T-cell (primary cell): ENCODE measurements at regions not wholly inside any gene's neighbourhood (a gene's known extent, or its start where the extent isn't known, plus 50 kb on each side); places are given as distances from the start of the nearest gene placed in this dataset.

Experiments
- ATAC-seq, 4 experiments: fragments of 200-7000 bp in 3 of 4; fragments of 150-1000 bp in 1 of 4; cut with Tn5 transposase; replicated peaks in 1 of 4; 1 replicate in 3 of 4; 2 replicates in 1 of 4; pipeline ENCODE4 v1.10.0; 2021; ENCODE audit warnings: moderate library complexity in 3 of 4, mild to moderate bottlenecking in 2 of 4, moderate number of reproducible peaks in 1 of 4
- CTCF ChIA-PET, 2 donors: fragments of 300-600 bp; sonication (Branson Sonifier 250); formaldehyde crosslinking; loops; one replicate each; lab custom pipeline; 2022; ENCODE audit warnings: antibody characterized with exemption in 2 of 2; lab: Charles Lee
- POLR2A ChIA-PET, 2 donors: fragments of 300-600 bp; sonication (Branson Sonifier 250); formaldehyde crosslinking; loops; one replicate each; lab custom pipeline; 2022; ENCODE audit warnings: antibody characterized with exemption in 2 of 2; lab: Charles Lee
- DNase-seq, 35 experiments: peaks; one replicate each; pipeline versions ENCODE4 v3.0.0 to v3.0.0-alpha.2; 2013 to 2023
- H3K27ac ChIP-seq: one replicate; pipeline ENCODE4 v1.5.1; 2013; ENCODE audit warnings: low read length
- H3K27me3 ChIP-seq, 2 experiments: replicated peaks in 1 of 2; 1 replicate in 1 of 2; 2 replicates in 1 of 2; pipeline versions ENCODE4 v1.6.1 to v1.7.0; 2013; ENCODE audit warnings: low read length in 1 of 2, mixed read lengths in 1 of 2; ENCODE audit not compliant: control insufficient read depth in 2 of 2, insufficient read depth in 2 of 2; ENCODE audit errors: extremely low read depth in 1 of 2
- H3K36me3 ChIP-seq, 2 donors: 1 replicate in 1 of 2; 2 replicates in 1 of 2; pipeline versions ENCODE4 v1.6.1 to v1.7.0; 2013; ENCODE audit warnings: low read length in 1 of 2; ENCODE audit not compliant: control insufficient read depth in 2 of 2, insufficient read depth in 1 of 2; ENCODE audit errors: extremely low read depth in 1 of 2
- H3K4me1 ChIP-seq, 2 experiments: 1 replicate in 1 of 2; 2 replicates in 1 of 2; pipeline versions ENCODE4 v1.6.1 to v1.7.0; 2013; ENCODE audit warnings: low read length in 2 of 2, mixed read lengths in 1 of 2; ENCODE audit not compliant: insufficient read depth in 2 of 2, control insufficient read depth in 1 of 2; ENCODE audit errors: extremely low read depth in 1 of 2
- H3K4me3 ChIP-seq, 2 donors: 1 replicate in 1 of 2; 2 replicates in 1 of 2; pipeline versions ENCODE4 v1.5.1 to v1.7.0; 2013; ENCODE audit warnings: mild to moderate bottlenecking in 2 of 2, low read length in 1 of 2, moderate library complexity in 1 of 2; ENCODE audit not compliant: control insufficient read depth in 1 of 2; ENCODE audit errors: extremely low read depth in 1 of 2
- H3K9me3 ChIP-seq: 2 replicates; pipeline ENCODE4 v1.7.0; 2013
- H3K27ac Mint-ChIP-seq, 2 donors: one replicate each; pipeline ENCODE4 v1.8.0; 2020 to 2021; ENCODE audit warnings: mild to moderate bottlenecking in 2 of 2, mixed read lengths in 2 of 2
- H3K27me3 Mint-ChIP-seq, 2 donors: one replicate each; pipeline ENCODE4 v1.8.0; 2021 to 2022; ENCODE audit warnings: mixed read lengths in 2 of 2
- H3K36me3 Mint-ChIP-seq: one replicate; pipeline ENCODE4 v1.8.0; 2021; ENCODE audit warnings: mixed read lengths
- H3K4me1 Mint-ChIP-seq, 3 donors: one replicate each; pipeline ENCODE4 v1.8.0; 2020 to 2022; ENCODE audit warnings: mixed read lengths in 3 of 3, mild to moderate bottlenecking in 1 of 3
- H3K4me3 Mint-ChIP-seq, 3 donors: one replicate each; pipeline ENCODE4 v1.8.0; 2020 to 2022; ENCODE audit warnings: mild to moderate bottlenecking in 3 of 3, mixed read lengths in 3 of 3, moderate library complexity in 3 of 3
- H3K9me3 Mint-ChIP-seq, 3 donors: one replicate each; pipeline ENCODE4 v1.8.0; 2020 to 2022; ENCODE audit warnings: mixed read lengths in 3 of 3
- WGBS: methylation state at CpG from one replicate; pipeline ENCODE4 v1.1.5; 2013; ENCODE audit warnings: missing lambda C conversion rate; ENCODE audit not compliant: insufficient coverage; 5-methylcytosine and 5-hydroxymethylcytosine counted together

DNA sequence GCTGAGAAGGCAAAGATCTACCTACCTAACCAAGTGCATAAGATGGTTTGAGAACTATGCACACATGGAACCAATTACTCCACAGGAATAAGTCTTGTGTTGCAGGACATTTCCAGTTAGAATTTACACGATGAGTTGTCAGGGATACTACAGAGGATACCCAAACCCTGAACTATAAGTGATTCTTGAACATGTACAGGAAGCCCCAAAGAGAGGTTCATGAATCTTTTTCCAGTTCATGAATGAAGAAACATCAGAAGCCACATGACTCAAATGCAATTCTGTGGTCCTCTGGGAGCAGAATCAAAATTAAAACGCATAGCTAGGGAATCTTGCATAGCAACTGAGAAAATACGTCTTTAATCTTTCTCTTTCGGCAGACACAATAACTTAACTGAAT, 114.1 kb upstream of the LMCD1 start:
- DNase-seq (no peak), ATAC-seq (no peak)
- no peaks in the 10 kb centered on the region for H3K9me3 Mint-ChIP-seq
- no peak overlapping the region for H3K27ac Mint-ChIP-seq
- peaks cover 0 to 4% (median 3%) of the 10 kb centered on the region in 3 donors for H3K4me1 Mint-ChIP-seq
- POLR2A ChIA-PET: interaction anchor here in 1 of 2 donors (0.6 kb wide), 1 partner anchor 30 kb away, joined by 4 read pairs; no protein-coding TSS in a partner anchor
- 100% methylated on average over 1 of the region's 4 CpGs for WGBS
- H3K9me3 ChIP-seq: no peaks in the 10 kb centered on the region
- H3K27ac ChIP-seq: no peak overlapping the region
- no peaks in the 10 kb centered on the region for H3K4me1 ChIP-seq
- no peak overlapping the region for H3K4me3 Mint-ChIP-seq
- CTCF ChIA-PET: interaction anchor here in 1 of 2 donors (0.5 kb wide), 1 partner anchor 146 kb away, joined by 4 read pairs; no protein-coding TSS in a partner anchor
- no peaks in the 10 kb centered on the region for H3K27me3 Mint-ChIP-seq
- no peaks in the 10 kb centered on the region for H3K36me3 Mint-ChIP-seq
- no peaks in the 10 kb centered on the region for H3K36me3 ChIP-seq
- H3K27me3 ChIP-seq: no peaks in the 10 kb centered on the region
- no peak overlapping the region for H3K4me3 ChIP-seq

DNA sequence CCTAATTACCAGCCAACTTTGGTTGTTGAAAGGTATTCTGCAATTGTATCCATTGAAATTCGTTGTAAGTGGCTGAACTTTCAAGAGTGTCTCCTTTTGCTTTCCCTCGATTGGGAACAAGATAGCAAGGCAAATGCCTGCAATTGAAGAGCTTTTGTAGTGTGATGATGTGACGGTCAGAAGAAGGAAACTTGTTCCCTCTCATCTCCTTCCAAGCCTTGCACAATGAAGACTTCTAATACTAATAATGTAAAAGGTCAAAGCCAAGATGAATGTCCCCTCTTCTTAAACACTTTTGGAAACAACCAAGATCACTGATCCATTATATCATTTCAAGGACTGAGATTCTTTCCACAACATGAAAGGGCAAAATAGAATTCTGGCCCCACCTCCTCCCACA, 101.9 kb upstream of the LMCD1 start:
- ChIA-PET POLR2A (no interaction called here), CTCF (no interaction called here)
- H3K9me3 Mint-ChIP-seq: peaks cover 0 to 2% (median 0%) of the 10 kb centered on the region in 3 donors
- Histone ChIP-seq H3K9me3 (no peaks in the 10 kb centered on the region), H3K27ac (no peak overlapping the region), H3K36me3 (no peaks in the 10 kb centered on the region), H3K27me3 (no peaks in the 10 kb centered on the region), H3K4me1 (no peaks in the 10 kb centered on the region), H3K4me3 (no peak overlapping the region)
- no peak for DNase-seq
- peaks cover 0 to 1% of the 10 kb centered on the region in 2 donors for H3K27me3 Mint-ChIP-seq
- no peaks in the 10 kb centered on the region for H3K36me3 Mint-ChIP-seq
- no peak for ATAC-seq
- WGBS: 60% methylated on average over 1 of the region's 3 CpGs
- H3K4me1 Mint-ChIP-seq: no peaks in the 10 kb centered on the region
- no peak overlapping the region for H3K27ac Mint-ChIP-seq
- no peak overlapping the region for H3K4me3 Mint-ChIP-seq

DNA sequence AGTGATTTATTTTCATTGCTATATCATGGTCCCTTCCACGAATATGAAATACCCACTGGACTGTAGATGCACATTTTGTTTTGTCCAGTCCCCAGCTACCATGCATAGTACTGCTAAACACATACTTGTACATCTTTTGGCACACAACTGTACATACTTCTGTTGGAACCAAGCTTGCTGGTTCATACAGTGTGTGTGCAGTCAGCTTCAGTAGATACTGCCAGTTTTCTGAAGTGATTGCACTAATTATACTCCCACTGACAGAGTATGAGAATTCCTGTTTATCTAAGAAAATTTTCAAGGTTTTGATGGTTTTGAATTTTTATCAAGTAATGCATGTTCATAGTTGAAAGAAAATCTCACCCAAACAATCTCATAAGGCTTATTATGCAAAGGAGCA, 100.7 kb upstream of the LMCD1 start:
- Histone ChIP-seq H3K4me3 (no peak overlapping the region), H3K9me3 (no peaks in the 10 kb centered on the region), H3K27ac (no peak overlapping the region), H3K36me3 (no peaks in the 10 kb centered on the region), H3K27me3 (no peaks in the 10 kb centered on the region), H3K4me1 (no peaks in the 10 kb centered on the region)
- H3K4me1 Mint-ChIP-seq: no peaks in the 10 kb centered on the region
- CTCF ChIA-PET: interaction anchor here in 1 of 2 donors (1.2 kb wide), 1 partner anchor 16 kb away, joined by 3 read pairs; no protein-coding TSS in a partner anchor
- POLR2A ChIA-PET: interaction anchor here in 1 of 2 donors (0.6 kb wide), 1 partner anchor 110 kb away, joined by 3 read pairs; no protein-coding TSS in a partner anchor
- 40% methylated on average over 1 of the region's 1 CpG for WGBS
- no peak overlapping the region for H3K27ac Mint-ChIP-seq
- ATAC-seq (no peak), DNase-seq (no peak)
- peaks cover 0 to 4% (median 2%) of the 10 kb centered on the region in 3 donors for H3K9me3 Mint-ChIP-seq
- H3K36me3 Mint-ChIP-seq: no peaks in the 10 kb centered on the region
- H3K4me3 Mint-ChIP-seq: no peak overlapping the region
- H3K27me3 Mint-ChIP-seq: peaks cover 1 to 3% of the 10 kb centered on the region in 2 donors

DNA sequence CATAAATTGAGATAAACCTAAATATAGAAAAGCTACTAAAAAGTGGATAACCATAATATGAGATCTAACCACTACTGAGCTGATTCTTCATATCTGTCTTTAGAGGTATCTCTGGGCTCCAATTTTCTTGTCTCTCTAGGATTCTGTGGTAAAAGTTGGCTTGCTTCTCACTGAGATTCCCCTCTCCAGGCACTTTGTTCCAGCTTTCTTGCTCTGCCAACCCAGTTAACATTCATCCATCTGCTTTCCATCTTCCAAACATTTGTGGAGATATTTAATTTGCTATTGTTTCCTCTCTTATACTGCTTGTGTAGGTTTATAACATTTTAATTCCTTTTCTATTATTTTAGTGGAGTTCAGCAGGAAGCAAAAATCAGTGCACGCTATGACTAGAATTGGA, 97.6 kb upstream of the LMCD1 start:
- no peak for DNase-seq
- ChIA-PET CTCF (interaction anchor here in 1 of 2 donors (0.6 to 1.6 kb wide), 3 partner anchors 11 to 79 kb away, joined by 3 to 5 read pairs (median 4); no protein-coding TSS in a partner anchor), POLR2A (no interaction called here)
- no peaks in the 10 kb centered on the region for H3K36me3 ChIP-seq
- Mint-ChIP-seq H3K36me3 (peaks cover 4% of the 10 kb centered on the region), H3K27ac (no peak overlapping the region), H3K27me3 (peaks cover 1 to 3% of the 10 kb centered on the region in 2 donors), H3K4me1 (no peaks in the 10 kb centered on the region), H3K4me3 (no peak overlapping the region), H3K9me3 (peaks cover 3 to 13% (median 6%) of the 10 kb centered on the region in 3 donors)
- H3K9me3 ChIP-seq: peaks cover 3% of the 10 kb centered on the region
- no peak for ATAC-seq
- no peaks in the 10 kb centered on the region for H3K4me1 ChIP-seq
- no CpG with 5 or more reads among the region's 1 CpG for WGBS
- no peak overlapping the region for H3K27ac ChIP-seq
- H3K4me3 ChIP-seq: no peak overlapping the region
- H3K27me3 ChIP-seq: no peaks in the 10 kb centered on the region

DNA sequence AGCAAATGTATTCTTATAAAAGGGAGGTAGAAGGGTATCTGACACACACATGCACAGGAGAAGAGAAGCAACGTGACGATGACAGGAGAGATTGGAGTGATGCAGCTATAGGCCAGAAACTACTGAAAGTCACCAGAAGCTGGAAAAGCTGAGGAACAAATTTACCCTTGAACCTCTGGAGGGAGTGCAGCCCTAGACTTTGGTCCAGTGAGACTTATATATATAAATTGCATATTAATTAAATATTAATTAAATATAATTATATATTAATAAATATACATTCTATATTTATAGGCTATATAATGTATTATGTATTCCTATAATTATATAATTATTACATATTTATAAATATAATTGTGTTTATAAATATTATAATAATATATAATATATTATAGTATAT, 96.5 kb upstream of the LMCD1 start:
- CTCF ChIA-PET: interaction anchor here in 1 of 2 donors (0.6 kb wide), 1 partner anchor 21 kb away, joined by 4 read pairs; no protein-coding TSS in a partner anchor
- H3K9me3 ChIP-seq: peaks cover 3% of the 10 kb centered on the region

DNA sequence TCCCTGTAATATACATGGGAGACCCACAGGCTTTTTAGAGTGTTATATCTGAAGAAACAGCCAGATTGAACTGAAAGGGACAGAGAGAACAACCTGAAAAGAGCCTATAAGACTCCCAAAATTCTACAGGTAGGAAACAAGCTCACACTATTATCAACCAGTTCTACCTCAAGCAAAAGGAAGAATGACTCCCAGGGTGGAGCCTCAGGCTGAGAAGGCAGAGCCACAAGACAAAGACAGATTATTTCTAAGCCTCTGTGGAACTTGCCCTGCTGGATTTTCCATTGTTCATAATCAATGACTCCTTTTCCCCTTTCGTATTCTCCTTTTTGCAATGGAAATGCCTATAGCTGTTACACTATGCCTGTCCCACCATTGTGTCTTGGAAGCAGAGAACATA, 95.1 kb upstream of the LMCD1 start:
- H3K27me3 Mint-ChIP-seq: peaks cover 1 to 3% of the 10 kb centered on the region in 2 donors
- no peaks in the 10 kb centered on the region for H3K27me3 ChIP-seq
- H3K27ac ChIP-seq: no peak overlapping the region
- no peaks in the 10 kb centered on the region for H3K4me1 Mint-ChIP-seq
- H3K4me3 ChIP-seq: no peak overlapping the region
- H3K9me3 ChIP-seq: peaks cover 3% of the 10 kb centered on the region
- peaks cover 4% of the 10 kb centered on the region for H3K36me3 Mint-ChIP-seq
- ATAC-seq: no peak
- no peak for DNase-seq
- WGBS: no CpG with 5 or more reads among the region's 1 CpG
- no peak overlapping the region for H3K27ac Mint-ChIP-seq
- ChIA-PET POLR2A (no interaction called here), CTCF (interaction anchor here in 1 of 2 donors (1.1 kb wide), 1 partner anchor 82 kb away, joined by 3 read pairs; no protein-coding TSS in a partner anchor)
- no peak overlapping the region for H3K4me3 Mint-ChIP-seq
- no peaks in the 10 kb centered on the region for H3K4me1 ChIP-seq
- peaks cover 3 to 13% (median 6%) of the 10 kb centered on the region in 3 donors for H3K9me3 Mint-ChIP-seq
- H3K36me3 ChIP-seq: no peaks in the 10 kb centered on the region

More for the DNA sequence above, 96.5 kb upstream of the LMCD1 start:
- ATAC-seq (no peak), DNase-seq (no peak)
- Mint-ChIP-seq H3K36me3 (peaks cover 4% of the 10 kb centered on the region), H3K4me3 (no peak overlapping the region), H3K4me1 (no peaks in the 10 kb centered on the region), H3K27ac (no peak overlapping the region), H3K9me3 (peaks cover 3 to 13% (median 6%) of the 10 kb centered on the region in 3 donors), H3K27me3 (peaks cover 1 to 3% of the 10 kb centered on the region in 2 donors)
- no peaks in the 10 kb centered on the region for H3K27me3 ChIP-seq
- POLR2A ChIA-PET: no interaction called here
- H3K4me1 ChIP-seq: no peaks in the 10 kb centered on the region
- H3K36me3 ChIP-seq: no peaks in the 10 kb centered on the region
- no peak overlapping the region for H3K27ac ChIP-seq
- no CpG with 5 or more reads among the region's 2 CpGs for WGBS
- H3K4me3 ChIP-seq: no peak overlapping the region
